K562 (cell line): ENCODE measurements at regions not wholly inside any gene's neighbourhood (a gene's known extent, or its start where the extent isn't known, plus 50 kb on each side); places are given as distances from the start of the nearest gene placed in this dataset.

ENCODE experiments used
- ARNT ChIP-seq, 2 experiments: fragments of 450-650 bp; IDR thresholded peaks; 2 replicates each; pipeline ENCODE4 v1.6.1; 2016; ENCODE audit warnings: mild to moderate bottlenecking in 1 of 2
- CBX3 ChIP-seq, 2 experiments: IDR thresholded peaks; 1 replicate in 1 of 2; 2 replicates in 1 of 2; pipeline ENCODE4 v1.6.1; 2012; ENCODE audit warnings: inconsistent platforms in 2 of 2, low read length in 2 of 2, borderline replicate concordance in 1 of 2, control low read depth in 1 of 2
- DDX20 ChIP-seq: fragments of 450-650 bp; IDR thresholded peaks from 2 replicates; pipeline ENCODE4 v1.6.1; 2016; ENCODE audit warnings: missing genetic modification characterization, low read depth, mild to moderate bottlenecking, missing compliant biosample characterization, moderate library complexity
- EGR1 ChIP-seq: fragments of 450-650 bp; conservative IDR thresholded peaks from 2 replicates; pipeline ENCODE4 v1.6.1; 2017; ENCODE audit warnings: mild to moderate bottlenecking
- GABPA ChIP-seq: fragments of 200-800 bp; sonication (Bioruptor generic); conservative IDR thresholded peaks from 2 replicates; pipeline ENCODE4 v1.6.1; 2016; ENCODE audit warnings: low read depth, missing genetic modification characterization, missing compliant biosample characterization
- GTF2A2 ChIP-seq: IDR thresholded peaks from 2 replicates; pipeline ENCODE4 v1.6.1; 2016; ENCODE audit warnings: mild to moderate bottlenecking, missing genetic modification characterization, missing compliant biosample characterization
- HNRNPUL1 ChIP-seq: fragments of 200-400 bp; formaldehyde crosslinking; IDR thresholded peaks from 2 replicates; pipeline ENCODE4 v1.6.1; 2017; ENCODE audit warnings: low read length
- ILF3 ChIP-seq: fragments of 450-650 bp; IDR thresholded peaks from 2 replicates; pipeline ENCODE4 v1.6.1; 2018; ENCODE audit warnings: antibody characterized with exemption, mild to moderate bottlenecking, moderate library complexity, borderline replicate concordance
- KDM5B ChIP-seq: fragments of 200-600 bp; sonication (generic); IDR thresholded peaks from 2 replicates; pipeline ENCODE4 v1.6.1; 2012; ENCODE audit warnings: low read depth, mild to moderate bottlenecking, moderate library complexity, low read length, control low read depth, inconsistent platforms; ENCODE audit not compliant: insufficient replicate concordance
- NBN ChIP-seq: fragments of 450-650 bp; IDR thresholded peaks from 2 replicates; pipeline ENCODE4 v1.6.1; 2016; ENCODE audit warnings: low read depth, mild to moderate bottlenecking
- NR4A1 ChIP-seq, 2 experiments: fragments of 250-450 bp in 1 of 2; fragments of 450-650 bp in 1 of 2; sonication (Bioruptor Pico) in 1 of 2; IDR thresholded peaks; 2 replicates each; pipeline versions ENCODE4 v1.4.0 to v1.6.1; 2016 to 2020; ENCODE audit warnings: mild to moderate bottlenecking in 2 of 2, missing compliant biosample characterization in 1 of 2, missing genetic modification characterization in 1 of 2, moderate library complexity in 1 of 2
- PCBP1 ChIP-seq: fragments of 200-400 bp; formaldehyde crosslinking; IDR thresholded peaks from 2 replicates; pipeline ENCODE4 v1.6.1; 2018; ENCODE audit warnings: mild to moderate bottlenecking, low read depth, low read length; ENCODE audit not compliant: poor library complexity, severe bottlenecking
- RCOR1 ChIP-seq, 2 experiments: IDR thresholded peaks; 2 replicates each; pipeline ENCODE4 v1.6.1; 2012; ENCODE audit warnings: low read depth in 2 of 2, low read length in 2 of 2, borderline replicate concordance in 1 of 2, improper control_type of control experiment in 1 of 2
- SMC3 ChIP-seq: conservative IDR thresholded peaks from 2 replicates; pipeline ENCODE4 v1.6.1; 2011; ENCODE audit warnings: low read depth, low read length, improper control_type of control experiment; ENCODE audit not compliant: insufficient read depth
- STAG1 ChIP-seq: sonication (generic); formaldehyde crosslinking; IDR thresholded peaks from 2 replicates; pipeline ENCODE4 v1.5.0; 2020; ENCODE audit warnings: missing genetic modification reagents, borderline replicate concordance
- TEAD4 ChIP-seq, 2 experiments: sonication (generic) in 1 of 2; formaldehyde crosslinking in 1 of 2; IDR thresholded peaks; 2 replicates each; pipeline versions ENCODE4 v1.6.1 to v1.8.0; 2012 to 2022; ENCODE audit warnings: borderline replicate concordance in 1 of 2, inconsistent platforms in 1 of 2, low read length in 1 of 2, mild to moderate bottlenecking in 1 of 2, missing genetic modification reagents in 1 of 2
- ZNF717 ChIP-seq: fragments of 250-450 bp; sonication (Bioruptor Pico); IDR thresholded peaks from 2 replicates; pipeline ENCODE4 v1.5.0; 2021
- TF ChIP-seq, protein P1 (sequence below): sonication (generic); formaldehyde crosslinking; IDR thresholded peaks from 2 replicates; pipeline ENCODE4 v1.8.1; 2023; ENCODE audit warnings: mild to moderate bottlenecking, missing genetic modification reagents
- TF ChIP-seq, protein P2 (sequence below): fragments of 250-450 bp; sonication (Bioruptor Pico); IDR thresholded peaks from 2 replicates; pipeline ENCODE4 v1.4.0; 2020; ENCODE audit warnings: mild to moderate bottlenecking, moderate library complexity
- TF ChIP-seq, protein P3 (sequence below): IDR thresholded peaks from 2 replicates; pipeline ENCODE4 v1.6.1; 2011; ENCODE audit warnings: borderline replicate concordance, low read depth, mild to moderate bottlenecking, moderate library complexity, low read length; ENCODE audit not compliant: insufficient read depth, poor library complexity, severe bottlenecking

DNA sequence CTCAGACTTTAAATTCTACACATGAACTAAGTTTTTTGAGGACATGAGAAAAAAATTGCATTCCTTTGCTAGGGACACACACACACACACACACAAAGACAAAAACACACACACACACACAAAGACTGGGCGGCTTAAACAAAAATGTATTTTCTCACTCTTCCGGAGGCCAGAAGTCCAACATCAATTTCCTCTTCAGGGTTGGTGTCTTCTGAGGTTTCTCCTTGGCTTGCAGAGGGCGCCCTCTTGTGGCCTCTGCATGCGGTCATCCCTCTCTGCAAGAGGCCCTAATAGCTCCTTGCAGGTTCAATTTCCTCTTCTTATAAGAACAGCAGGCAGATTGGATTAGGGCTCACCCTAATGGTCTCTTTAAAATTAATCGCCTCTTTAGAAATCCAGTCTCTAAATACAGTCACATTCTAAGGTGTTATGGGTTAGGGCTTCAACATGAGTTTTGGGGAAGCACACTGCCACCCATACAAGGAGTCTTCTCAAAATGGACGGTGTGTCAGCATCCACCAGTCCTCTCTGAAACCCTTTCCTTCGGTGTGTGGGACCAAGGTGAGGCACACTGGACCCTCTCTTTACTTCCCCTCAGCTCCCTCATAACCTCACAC lies 61.4 kb downstream of the GPR6 start (continued):
- TF ChIP-seq CBX3 (IDR thresholded peaks at IDR 0.05; ENCODE audit: borderline replicate concordance in 1 of 2, low read length in 2 of 2) (no peak), ARNT (IDR thresholded peaks at IDR 0.05) (0 out of 4 replicates have a peak, but pooled peaks of 1 of the 2 experiments have one; percentile 32), KDM5B (no peak), STAG1 (CRISPR knock-in tag) (peak; percentile 38; the same call in 1 of the 2 replicates), ZNF717 (CRISPR knock-in tag) (no peak), ILF3 (no peak), PCBP1 (no peak), GABPA (tag) (0 out of 2 replicates have a peak, but pooled peaks have one; percentile 8), EGR1 (no peak), HNRNPUL1 (no peak), GTF2A2 (tag) (no peak), RCOR1 (IDR thresholded peaks at IDR 0.05; ENCODE audit: borderline replicate concordance in 1 of 2, low read depth in 2 of 2, low read length in 2 of 2) (0 out of 4 replicates have a peak, but pooled peaks of 1 of the 2 experiments have one; percentile 40), NBN (no peak), SMC3 (peak; percentile 94), DDX20 (tag) (no peak), NR4A1 (CRISPR knock-in tag; IDR thresholded peaks at IDR 0.05) (no peak), NR4A1 (tag; IDR thresholded peaks at IDR 0.05) (0 out of 2 replicates have a peak, but pooled peaks have one; percentile 38), TEAD4 (IDR thresholded peaks at IDR 0.05; ENCODE audit: low read length) (peak; percentile 13; the same call in 1 of the 2 replicates), TEAD4 (CRISPR knock-in tag; IDR thresholded peaks at IDR 0.05; ENCODE audit: borderline replicate concordance) (no peak)
- TF ChIP-seq, protein P1, sequence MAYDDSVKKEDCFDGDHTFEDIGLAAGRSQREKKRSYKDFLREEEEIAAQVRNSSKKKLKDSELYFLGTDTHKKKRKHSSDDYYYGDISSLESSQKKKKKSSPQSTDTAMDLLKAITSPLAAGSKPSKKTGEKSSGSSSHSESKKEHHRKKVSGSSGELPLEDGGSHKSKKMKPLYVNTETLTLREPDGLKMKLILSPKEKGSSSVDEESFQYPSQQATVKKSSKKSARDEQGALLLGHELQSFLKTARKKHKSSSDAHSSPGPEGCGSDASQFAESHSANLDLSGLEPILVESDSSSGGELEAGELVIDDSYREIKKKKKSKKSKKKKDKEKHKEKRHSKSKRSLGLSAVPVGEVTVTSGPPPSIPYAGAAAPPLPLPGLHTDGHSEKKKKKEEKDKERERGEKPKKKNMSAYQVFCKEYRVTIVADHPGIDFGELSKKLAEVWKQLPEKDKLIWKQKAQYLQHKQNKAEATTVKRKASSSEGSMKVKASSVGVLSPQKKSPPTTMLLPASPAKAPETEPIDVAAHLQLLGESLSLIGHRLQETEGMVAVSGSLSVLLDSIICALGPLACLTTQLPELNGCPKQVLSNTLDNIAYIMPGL, result no peak
- TF ChIP-seq, protein P2, sequence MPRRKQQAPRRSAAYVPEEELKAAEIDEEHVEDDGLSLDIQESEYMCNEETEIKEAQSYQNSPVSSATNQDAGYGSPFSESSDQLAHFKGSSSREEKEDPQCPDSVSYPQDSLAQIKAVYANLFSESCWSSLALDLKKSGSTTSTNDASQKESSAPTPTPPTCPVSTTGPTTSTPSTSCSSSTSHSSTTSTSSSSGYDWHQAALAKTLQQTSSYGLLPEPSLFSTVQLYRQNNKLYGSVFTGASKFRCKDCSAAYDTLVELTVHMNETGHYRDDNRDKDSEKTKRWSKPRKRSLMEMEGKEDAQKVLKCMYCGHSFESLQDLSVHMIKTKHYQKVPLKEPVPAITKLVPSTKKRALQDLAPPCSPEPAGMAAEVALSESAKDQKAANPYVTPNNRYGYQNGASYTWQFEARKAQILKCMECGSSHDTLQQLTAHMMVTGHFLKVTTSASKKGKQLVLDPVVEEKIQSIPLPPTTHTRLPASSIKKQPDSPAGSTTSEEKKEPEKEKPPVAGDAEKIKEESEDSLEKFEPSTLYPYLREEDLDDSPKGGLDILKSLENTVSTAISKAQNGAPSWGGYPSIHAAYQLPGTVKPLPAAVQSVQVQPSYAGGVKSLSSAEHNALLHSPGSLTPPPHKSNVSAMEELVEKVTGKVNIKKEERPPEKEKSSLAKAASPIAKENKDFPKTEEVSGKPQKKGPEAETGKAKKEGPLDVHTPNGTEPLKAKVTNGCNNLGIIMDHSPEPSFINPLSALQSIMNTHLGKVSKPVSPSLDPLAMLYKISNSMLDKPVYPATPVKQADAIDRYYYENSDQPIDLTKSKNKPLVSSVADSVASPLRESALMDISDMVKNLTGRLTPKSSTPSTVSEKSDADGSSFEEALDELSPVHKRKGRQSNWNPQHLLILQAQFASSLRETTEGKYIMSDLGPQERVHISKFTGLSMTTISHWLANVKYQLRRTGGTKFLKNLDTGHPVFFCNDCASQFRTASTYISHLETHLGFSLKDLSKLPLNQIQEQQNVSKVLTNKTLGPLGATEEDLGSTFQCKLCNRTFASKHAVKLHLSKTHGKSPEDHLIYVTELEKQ (CRISPR knock-in tag), result no peak
- TF ChIP-seq, protein P3, sequence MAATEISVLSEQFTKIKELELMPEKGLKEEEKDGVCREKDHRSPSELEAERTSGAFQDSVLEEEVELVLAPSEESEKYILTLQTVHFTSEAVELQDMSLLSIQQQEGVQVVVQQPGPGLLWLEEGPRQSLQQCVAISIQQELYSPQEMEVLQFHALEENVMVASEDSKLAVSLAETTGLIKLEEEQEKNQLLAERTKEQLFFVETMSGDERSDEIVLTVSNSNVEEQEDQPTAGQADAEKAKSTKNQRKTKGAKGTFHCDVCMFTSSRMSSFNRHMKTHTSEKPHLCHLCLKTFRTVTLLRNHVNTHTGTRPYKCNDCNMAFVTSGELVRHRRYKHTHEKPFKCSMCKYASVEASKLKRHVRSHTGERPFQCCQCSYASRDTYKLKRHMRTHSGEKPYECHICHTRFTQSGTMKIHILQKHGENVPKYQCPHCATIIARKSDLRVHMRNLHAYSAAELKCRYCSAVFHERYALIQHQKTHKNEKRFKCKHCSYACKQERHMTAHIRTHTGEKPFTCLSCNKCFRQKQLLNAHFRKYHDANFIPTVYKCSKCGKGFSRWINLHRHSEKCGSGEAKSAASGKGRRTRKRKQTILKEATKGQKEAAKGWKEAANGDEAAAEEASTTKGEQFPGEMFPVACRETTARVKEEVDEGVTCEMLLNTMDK, result peak; percentile 59
